ENCODE measurements at regions not wholly inside any gene's neighbourhood (a gene's known extent, or its start where the extent isn't known, plus 50 kb on each side); places are given as distances from the start of the nearest gene placed in this dataset.
"Not testable (repeated sequence)": the region's sequence is repeated elsewhere in the genome, so short reads cannot be mapped to it uniquely, and the experiment has no call there.

DNA sequence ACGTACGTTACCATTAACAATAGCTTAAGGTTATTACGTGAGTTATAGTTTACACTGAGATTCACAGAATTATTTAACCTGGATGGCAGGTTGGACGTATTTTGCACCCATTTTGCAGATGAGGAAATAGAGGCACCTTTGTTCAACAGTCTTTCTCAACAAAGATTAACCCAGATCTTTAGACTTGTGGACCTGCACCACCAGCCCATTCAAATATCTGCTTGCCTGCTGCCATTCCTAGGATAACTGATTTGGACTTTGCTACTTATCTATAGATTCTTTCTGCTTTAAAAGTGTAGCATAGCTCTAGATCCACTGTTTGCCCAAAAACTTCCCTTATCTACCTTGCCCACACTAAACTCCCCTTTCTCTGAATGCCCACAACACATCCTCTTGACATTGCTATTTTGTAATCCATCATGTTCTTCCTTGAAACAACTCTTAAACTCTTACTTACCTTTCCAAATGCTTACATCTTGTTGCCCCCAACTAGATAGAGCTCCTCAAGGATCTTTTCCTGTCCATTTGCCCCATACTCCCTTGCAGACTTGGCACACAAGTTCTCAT, 56.4 kb upstream of the TNFAIP3 start:
- DNase-seq, result no peak

DNA sequence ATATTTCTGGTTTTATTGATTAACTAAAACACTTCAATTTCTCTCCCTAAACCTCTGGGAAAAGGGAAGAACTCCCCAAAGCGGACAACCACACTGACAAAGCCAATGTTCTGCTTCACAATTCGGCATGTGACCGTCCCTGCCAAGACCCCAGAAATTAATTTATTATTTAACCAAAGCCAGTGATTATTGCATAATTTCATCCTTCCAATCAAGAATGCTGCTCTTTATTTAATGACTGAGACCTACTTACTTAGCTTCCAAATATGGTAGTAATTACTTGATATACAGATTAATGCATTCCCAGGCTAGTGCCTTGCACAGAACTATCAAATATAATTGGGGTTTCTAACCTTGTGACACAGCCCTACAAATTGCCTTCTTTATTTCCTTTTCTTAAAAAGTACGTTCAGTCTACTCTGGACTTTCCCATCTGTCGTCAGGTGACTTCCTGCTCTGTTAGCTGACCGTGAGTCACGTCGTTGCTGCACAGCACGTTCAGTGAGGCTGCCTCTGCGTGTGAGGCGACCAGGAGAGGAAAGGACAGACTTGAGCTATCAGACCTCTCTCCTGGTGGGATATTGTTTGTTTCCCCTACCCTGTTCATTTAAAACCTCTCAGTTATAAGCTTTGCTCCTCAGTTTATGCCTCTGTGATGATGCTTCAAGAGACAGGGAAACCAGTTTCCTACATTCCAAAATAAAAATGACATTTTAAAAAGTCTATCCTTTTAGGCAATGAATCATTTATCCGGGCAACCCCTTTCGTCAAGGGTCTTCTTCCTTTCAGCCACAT, 55.7 kb upstream of the TNFAIP3 start:
- DNase-seq, result peak; percentile 63 to 70

DNA sequence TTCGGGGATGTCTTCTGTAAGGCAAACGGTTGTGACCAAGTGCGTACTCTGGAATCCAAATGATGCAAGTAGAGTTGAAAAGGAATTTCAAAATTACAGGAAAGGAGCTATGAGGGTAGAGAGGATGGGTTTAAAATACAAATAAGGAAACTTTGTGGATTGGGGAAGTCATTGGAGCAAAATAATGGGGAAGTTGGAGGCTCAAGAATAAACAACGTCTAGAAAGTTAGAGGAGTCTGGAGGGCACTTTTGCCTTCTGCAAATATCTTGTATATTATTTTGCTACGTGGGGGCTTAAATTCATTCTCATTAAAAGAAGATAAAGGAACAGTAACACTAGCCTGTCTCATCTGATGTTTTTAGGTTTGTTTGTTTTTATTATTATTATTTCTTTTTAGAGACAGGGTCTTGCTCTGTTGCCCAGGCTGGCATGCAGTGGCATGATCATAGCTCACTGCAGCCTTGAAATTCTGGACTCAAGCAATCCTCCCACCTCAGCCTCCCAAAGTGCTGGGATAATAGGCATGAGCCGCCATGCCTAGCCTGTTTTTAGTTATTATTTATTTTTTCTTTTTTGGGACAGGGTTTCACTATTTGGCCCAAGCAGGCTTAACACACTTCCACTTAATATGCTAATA, 55.0 kb upstream of the TNFAIP3 start:
- DNase-seq, result no peak

DNA sequence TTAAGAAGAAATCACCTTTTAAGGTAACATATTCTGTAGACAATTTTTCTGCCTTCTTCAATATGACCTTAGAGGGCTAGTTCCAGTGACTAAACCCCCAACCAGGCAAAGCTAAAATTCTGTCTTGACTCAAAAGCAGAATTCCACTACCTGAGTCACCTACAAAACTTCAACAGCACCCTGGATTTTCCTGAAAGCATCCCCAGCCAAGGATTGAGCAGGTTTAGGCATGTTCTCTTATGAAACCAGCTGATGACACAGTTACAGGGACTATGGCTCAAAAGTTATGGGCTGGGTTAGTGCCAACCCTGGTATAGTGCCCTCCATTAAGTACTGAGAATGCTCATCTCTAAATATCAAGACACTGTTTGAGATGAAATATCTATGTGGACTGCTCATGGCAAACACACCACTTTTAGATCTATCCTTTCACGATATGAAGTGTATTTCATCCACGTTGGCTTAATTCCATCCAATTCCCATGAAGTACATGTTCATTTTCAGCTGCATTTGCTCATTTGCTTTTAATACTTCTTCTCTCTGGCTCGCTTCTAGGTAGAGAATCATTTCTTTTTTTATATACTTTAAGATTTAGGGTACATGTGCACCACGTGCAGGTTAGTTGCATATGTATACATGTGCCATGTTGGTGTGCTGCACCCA, 53.6 kb upstream of the TNFAIP3 start:
- DNase-seq, result no peak

GRCh38 chr6:137814030-137814429, 53.0 kb upstream of the TNFAIP3 start:
- not testable (repeated sequence) for DNase-seq

DNA sequence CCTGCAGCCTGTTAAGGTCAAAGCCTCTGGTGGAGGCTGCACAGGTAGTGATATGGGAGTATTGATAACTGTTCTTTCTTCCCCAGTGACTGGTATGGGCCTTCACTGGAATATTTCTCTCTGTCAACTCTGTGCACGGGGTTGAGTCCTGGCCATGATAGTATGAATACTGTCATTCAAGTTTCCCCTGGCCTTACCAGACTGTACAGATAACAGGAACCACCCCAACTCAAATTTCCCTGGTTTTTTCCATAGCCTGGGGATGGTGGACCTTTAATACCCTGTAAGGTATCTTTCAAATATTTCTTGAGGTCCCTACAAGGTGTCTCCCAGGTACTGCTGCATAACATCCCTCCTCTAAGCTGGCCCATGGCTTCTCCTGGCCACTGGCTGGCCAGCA, 51.4 kb upstream of the TNFAIP3 start:
- DNase-seq, result no peak

- DNase-seq, result no peak
Observed at GRCh38 chr6:137816133-137816579, 50.9 kb upstream of the TNFAIP3 start.

DNA sequence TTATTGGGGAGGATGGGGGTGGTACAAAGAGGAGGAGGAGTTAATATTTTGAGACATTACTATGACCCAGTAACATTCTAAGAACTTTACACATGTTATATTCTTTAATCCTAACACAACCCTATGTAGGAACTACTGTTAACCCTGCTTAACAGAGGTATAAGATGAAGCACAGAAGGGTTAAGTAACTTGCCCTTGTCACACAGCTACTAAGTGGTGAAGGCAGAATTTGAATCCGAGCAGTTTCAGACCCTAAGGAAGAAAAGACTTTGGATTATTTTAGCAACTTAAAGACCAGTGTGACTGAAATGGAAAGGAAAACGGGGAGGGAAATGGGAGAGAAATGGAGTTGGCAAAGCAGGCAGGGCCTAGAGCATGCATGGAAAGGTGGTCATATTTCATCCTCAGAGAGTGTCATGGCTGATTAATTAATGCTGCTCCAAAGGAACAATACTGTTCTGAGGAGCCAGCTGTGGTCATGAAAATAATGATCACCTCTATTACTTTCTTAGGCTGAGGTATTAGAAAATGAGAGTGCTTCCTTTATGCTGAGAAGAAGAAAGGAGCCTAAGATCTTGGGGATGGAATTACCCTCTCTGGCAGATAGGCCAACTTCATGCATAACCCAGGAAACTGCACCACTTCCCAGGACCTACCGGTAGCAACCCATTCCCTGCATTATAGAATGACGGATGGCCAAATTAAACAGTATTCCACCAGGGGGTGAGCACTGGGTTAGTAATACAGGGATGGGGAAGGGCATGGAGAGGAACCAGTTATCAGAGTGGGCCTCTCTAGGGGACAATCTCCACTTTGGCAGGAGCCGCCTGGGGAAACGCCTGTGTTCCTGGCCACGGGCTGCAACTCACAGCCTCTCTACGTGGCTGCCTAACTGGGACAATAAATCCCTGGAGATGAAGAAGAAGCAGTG, 50.1 kb upstream of the TNFAIP3 start:
- no peak for DNase-seq
